Adrenal gland (tissue), 5 donors: ENCODE measurements at regions not wholly inside any gene's neighbourhood (a gene's known extent, or its start where the extent isn't known, plus 50 kb on each side); places are given as distances from the start of the nearest gene placed in this dataset.

Experiments used
- POLR2A ChIP-seq, 2 donors: fragments of 450-650 bp; IDR thresholded peaks; one replicate each; pipeline ENCODE4 v1.6.1; 2017; ENCODE audit warnings: antibody characterized with exemption in 2 of 2, mild to moderate bottlenecking in 2 of 2, moderate library complexity in 1 of 2
- TF ChIP-seq, protein P1 (sequence below), 6 experiments: fragments of 450-650 bp in 4 of 6; fragments of 200-600 bp in 2 of 6; sonication (generic) in 1 of 6; IDR thresholded peaks; 1 replicate in 5 of 6; 2 replicates in 1 of 6; pipeline versions ENCODE4 v1.5.1 to v1.8.0; 2016 to 2021; ENCODE audit warnings: antibody characterized with exemption in 6 of 6, mild to moderate bottlenecking in 2 of 6, moderate library complexity in 1 of 6
- donor health status: DM: no; HTN: no; CAD: no.

GRCh38 chr5:97608501-97608900 is 425.5 kb upstream of the RIOK2 start:
- TF ChIP-seq, protein P1, sequence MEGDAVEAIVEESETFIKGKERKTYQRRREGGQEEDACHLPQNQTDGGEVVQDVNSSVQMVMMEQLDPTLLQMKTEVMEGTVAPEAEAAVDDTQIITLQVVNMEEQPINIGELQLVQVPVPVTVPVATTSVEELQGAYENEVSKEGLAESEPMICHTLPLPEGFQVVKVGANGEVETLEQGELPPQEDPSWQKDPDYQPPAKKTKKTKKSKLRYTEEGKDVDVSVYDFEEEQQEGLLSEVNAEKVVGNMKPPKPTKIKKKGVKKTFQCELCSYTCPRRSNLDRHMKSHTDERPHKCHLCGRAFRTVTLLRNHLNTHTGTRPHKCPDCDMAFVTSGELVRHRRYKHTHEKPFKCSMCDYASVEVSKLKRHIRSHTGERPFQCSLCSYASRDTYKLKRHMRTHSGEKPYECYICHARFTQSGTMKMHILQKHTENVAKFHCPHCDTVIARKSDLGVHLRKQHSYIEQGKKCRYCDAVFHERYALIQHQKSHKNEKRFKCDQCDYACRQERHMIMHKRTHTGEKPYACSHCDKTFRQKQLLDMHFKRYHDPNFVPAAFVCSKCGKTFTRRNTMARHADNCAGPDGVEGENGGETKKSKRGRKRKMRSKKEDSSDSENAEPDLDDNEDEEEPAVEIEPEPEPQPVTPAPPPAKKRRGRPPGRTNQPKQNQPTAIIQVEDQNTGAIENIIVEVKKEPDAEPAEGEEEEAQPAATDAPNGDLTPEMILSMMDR (IDR thresholded peaks at IDR 0.05) = no peak
- TF ChIP-seq POLR2A (IDR thresholded peaks at IDR 0.05) = no peak
